ENCODE measurements at regions not wholly inside any gene's neighbourhood (a gene's known extent, or its start where the extent isn't known, plus 50 kb on each side); places are given as distances from the start of the nearest gene placed in this dataset.

DNA sequence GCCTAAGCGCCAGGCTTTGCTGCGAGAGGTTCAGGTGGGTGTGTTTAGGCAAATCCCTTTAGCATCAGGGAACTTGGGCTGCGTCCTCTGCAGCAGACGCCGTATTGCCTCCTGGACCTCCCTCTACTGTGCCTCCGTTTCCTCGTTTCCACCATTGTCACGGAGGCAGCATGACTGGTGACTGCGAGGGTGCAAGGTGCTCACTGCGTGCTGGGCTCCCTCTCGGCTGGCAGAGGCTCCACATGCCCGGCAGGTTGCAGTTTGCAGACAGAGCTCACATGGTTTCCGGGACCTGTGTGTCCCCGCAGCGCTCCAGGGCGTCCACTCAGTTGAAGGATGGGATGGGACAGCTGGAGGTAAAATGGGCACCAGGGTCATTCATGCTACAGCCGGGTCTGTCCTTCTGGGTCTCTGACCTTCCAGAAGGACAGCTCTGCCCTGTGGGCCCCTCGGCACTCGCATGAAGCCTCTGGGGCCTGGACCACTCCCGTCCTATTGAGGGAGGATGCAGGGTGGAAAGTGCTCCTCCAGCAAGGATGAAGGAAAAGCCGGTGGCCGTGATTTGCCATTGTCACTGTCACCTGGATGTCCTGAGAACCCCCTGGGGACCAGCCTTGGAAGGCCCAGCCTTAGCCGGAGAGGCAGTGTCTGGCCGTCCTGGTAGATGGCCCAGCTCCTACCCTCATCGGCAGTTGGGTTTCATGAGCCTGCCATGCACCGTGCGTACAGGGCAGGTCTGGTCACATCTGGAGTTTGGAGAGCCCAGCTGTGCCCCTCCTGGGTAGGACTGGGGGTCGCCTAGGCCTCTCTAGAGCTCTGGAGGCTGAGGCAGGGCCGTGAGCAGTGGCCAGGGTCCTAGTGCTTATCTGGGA is 146.5 kb downstream of the KIF26A start:
- Histone ChIP-seq H3K9me3 (no peaks in the 10 kb centered on the region), H3K27me3 (peaks cover 0 to 15% (median 0%) of the 10 kb centered on the region in 3 donors), H3K27ac (no peak overlapping the region), H3K4me3 (no peak overlapping the region), H3K4me1 (no peaks in the 10 kb centered on the region), H3K36me3 (no peaks in the 10 kb centered on the region)
- TF ChIP-seq, protein P1, sequence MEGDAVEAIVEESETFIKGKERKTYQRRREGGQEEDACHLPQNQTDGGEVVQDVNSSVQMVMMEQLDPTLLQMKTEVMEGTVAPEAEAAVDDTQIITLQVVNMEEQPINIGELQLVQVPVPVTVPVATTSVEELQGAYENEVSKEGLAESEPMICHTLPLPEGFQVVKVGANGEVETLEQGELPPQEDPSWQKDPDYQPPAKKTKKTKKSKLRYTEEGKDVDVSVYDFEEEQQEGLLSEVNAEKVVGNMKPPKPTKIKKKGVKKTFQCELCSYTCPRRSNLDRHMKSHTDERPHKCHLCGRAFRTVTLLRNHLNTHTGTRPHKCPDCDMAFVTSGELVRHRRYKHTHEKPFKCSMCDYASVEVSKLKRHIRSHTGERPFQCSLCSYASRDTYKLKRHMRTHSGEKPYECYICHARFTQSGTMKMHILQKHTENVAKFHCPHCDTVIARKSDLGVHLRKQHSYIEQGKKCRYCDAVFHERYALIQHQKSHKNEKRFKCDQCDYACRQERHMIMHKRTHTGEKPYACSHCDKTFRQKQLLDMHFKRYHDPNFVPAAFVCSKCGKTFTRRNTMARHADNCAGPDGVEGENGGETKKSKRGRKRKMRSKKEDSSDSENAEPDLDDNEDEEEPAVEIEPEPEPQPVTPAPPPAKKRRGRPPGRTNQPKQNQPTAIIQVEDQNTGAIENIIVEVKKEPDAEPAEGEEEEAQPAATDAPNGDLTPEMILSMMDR (IDR thresholded peaks at IDR 0.05) = no peak
- no peak for TF ChIP-seq POLR2AphosphoS5 (IDR thresholded peaks at IDR 0.05)
- TF ChIP-seq POLR2A (IDR thresholded peaks at IDR 0.05) = no peak
- no peak for TF ChIP-seq EP300 (IDR thresholded peaks at IDR 0.05)
- no peak for DNase-seq
- intact Hi-C loops (cut with DNase I; ENCODE audit: low total_unique reads) = no loop called here
- WGBS, 5 donors = 79 to 90% (median 80%) methylated on average over 22 to 29 of the region's 29 CpGs

DNA sequence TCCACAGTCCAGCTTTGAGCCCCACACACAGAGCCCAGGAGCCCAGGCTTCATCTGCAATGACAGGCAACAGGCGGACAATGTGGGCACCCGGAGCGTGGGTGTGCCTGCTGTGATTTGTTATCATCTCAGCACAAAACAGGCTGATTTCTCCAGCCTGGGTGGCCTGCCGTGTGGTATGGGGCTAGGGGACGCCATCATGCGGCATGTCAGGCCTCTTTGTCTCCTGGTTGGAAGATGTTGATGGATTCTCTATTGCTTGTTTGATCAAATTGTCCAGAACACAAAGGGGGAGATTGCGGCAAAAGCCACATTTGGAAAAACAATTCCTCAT is 147.1 kb downstream of the KIF26A start:
- Histone ChIP-seq H3K27ac (no peak overlapping the region), H3K4me3 (no peak overlapping the region), H3K4me1 (no peaks in the 10 kb centered on the region), H3K36me3 (no peaks in the 10 kb centered on the region), H3K9me3 (no peaks in the 10 kb centered on the region), H3K27me3 (peaks cover 0 to 9% (median 0%) of the 10 kb centered on the region in 3 donors)
- 51 to 75% (median 61%) methylated on average over 5 to 7 of the region's 7 CpGs for WGBS, 5 donors
- TF ChIP-seq EP300 (IDR thresholded peaks at IDR 0.05) (no peak), POLR2A (IDR thresholded peaks at IDR 0.05) (no peak), POLR2AphosphoS5 (IDR thresholded peaks at IDR 0.05) (no peak)
- TF ChIP-seq, protein P1 (IDR thresholded peaks at IDR 0.05) = no peak
- DNase-seq = no peak
- intact Hi-C loops (cut with DNase I; ENCODE audit: low total_unique reads) = no loop called here

DNA sequence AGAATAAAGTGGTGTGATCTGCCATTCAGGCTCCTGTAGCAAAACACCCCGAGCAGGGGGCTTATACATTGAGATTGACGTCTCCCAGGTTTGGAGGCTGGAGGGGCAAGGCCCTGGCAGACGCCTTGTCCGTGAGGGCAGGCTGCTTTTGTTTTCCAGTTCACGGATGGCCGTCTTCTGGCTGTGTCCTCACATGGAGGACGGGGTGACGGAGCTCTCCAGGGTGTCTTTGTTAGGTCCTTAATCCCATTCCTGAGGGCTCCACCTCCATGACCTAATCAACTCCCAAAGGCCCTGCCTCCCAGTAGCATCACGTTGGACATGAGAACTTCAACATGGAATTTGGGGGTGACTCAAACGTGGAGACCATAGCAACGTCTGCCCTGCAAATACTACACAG is 147.7 kb downstream of the KIF26A start:
- no peak overlapping the region for H3K4me3 ChIP-seq

DNA sequence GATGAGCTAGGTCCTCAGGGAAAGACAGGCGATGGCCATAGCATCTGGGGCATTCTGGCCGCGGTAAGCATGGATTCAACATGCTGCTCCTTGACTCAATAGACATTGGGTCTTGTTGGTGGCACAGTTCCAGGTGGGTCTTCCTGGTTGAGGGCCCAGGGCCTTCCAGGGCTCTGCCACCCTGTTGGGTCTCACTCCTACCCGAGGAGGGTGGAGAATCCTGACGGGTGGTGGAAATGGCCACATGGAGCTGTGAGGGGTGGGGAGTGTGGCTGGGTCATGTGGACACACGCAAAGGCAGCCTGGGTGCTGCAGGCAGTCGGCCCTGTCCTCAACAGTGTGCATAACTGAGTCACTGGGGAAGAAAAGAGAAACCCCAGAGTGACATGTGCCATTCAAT is 148.1 kb downstream of the KIF26A start:
- 77 to 92% (median 85%) methylated on average over 5 to 7 of the region's 7 CpGs for WGBS, 5 donors
- no peak for DNase-seq
- Histone ChIP-seq H3K27ac (no peak overlapping the region), H3K4me3 (no peak overlapping the region), H3K4me1 (no peaks in the 10 kb centered on the region), H3K27me3 (peaks cover 0 to 10% (median 0%) of the 10 kb centered on the region in 3 donors), H3K36me3 (no peaks in the 10 kb centered on the region), H3K9me3 (no peaks in the 10 kb centered on the region)
- intact Hi-C loops (cut with DNase I; ENCODE audit: low total_unique reads) = no loop called here
- TF ChIP-seq POLR2A (IDR thresholded peaks at IDR 0.05) (no peak), EP300 (IDR thresholded peaks at IDR 0.05) (no peak), POLR2AphosphoS5 (IDR thresholded peaks at IDR 0.05) (no peak)
- TF ChIP-seq, protein P1 (IDR thresholded peaks at IDR 0.05) = no peak

More for the DNA sequence above, 147.7 kb downstream of the KIF26A start:
- intact Hi-C loops (cut with DNase I; ENCODE audit: low total_unique reads) = no loop called here
- Histone ChIP-seq H3K4me1 (no peaks in the 10 kb centered on the region), H3K27me3 (peaks cover 0 to 8% (median 0%) of the 10 kb centered on the region in 3 donors), H3K36me3 (no peaks in the 10 kb centered on the region), H3K9me3 (no peaks in the 10 kb centered on the region), H3K27ac (no peak overlapping the region)
- TF ChIP-seq EP300 (IDR thresholded peaks at IDR 0.05) (no peak), POLR2AphosphoS5 (IDR thresholded peaks at IDR 0.05) (no peak), POLR2A (IDR thresholded peaks at IDR 0.05) (no peak)
- TF ChIP-seq, protein P1 (IDR thresholded peaks at IDR 0.05) = no peak
- DNase-seq = no peak
- WGBS, 5 donors = 72 to 80% (median 77%) methylated on average over 11 of the region's 11 CpGs
